Gastrocnemius medialis (tissue), 4 donors: ENCODE measurements at regions not wholly inside any gene's neighbourhood (a gene's known extent, or its start where the extent isn't known, plus 50 kb on each side); places are given as distances from the start of the nearest gene placed in this dataset.

ENCODE experiments used
- POLR2A ChIP-seq, 2 donors: fragments of 450-650 bp; IDR thresholded peaks; one replicate each; pipeline ENCODE4 v1.6.1; 2017; ENCODE audit warnings: antibody characterized with exemption in 2 of 2, mild to moderate bottlenecking in 2 of 2, moderate library complexity in 2 of 2
- TF ChIP-seq, protein P1 (sequence below), 5 experiments: fragments of 450-650 bp in 3 of 5; fragments of 200-600 bp in 2 of 5; sonication (generic) in 2 of 5; IDR thresholded peaks in 4 of 5; conservative IDR thresholded peaks in 1 of 5; 1 replicate in 4 of 5; 2 replicates in 1 of 5; pipeline ENCODE4 v1.5.1; 2016 to 2019; ENCODE audit warnings: antibody characterized with exemption in 5 of 5, mild to moderate bottlenecking in 3 of 5, moderate library complexity in 3 of 5

- TF ChIP-seq, protein P1, sequence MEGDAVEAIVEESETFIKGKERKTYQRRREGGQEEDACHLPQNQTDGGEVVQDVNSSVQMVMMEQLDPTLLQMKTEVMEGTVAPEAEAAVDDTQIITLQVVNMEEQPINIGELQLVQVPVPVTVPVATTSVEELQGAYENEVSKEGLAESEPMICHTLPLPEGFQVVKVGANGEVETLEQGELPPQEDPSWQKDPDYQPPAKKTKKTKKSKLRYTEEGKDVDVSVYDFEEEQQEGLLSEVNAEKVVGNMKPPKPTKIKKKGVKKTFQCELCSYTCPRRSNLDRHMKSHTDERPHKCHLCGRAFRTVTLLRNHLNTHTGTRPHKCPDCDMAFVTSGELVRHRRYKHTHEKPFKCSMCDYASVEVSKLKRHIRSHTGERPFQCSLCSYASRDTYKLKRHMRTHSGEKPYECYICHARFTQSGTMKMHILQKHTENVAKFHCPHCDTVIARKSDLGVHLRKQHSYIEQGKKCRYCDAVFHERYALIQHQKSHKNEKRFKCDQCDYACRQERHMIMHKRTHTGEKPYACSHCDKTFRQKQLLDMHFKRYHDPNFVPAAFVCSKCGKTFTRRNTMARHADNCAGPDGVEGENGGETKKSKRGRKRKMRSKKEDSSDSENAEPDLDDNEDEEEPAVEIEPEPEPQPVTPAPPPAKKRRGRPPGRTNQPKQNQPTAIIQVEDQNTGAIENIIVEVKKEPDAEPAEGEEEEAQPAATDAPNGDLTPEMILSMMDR (IDR thresholded peaks at IDR 0.05 in 4 of 5, conservative IDR thresholded peaks at IDR 0.05 in 1 of 5), result no peak
- no peak for TF ChIP-seq POLR2A (IDR thresholded peaks at IDR 0.05)
Measured at GRCh38 chr19:31991984-31992655, 353.3 kb upstream of the ZNF507 start.
